GM13977 (cell line): ENCODE measurements at regions not wholly inside any gene's neighbourhood (a gene's known extent, or its start where the extent isn't known, plus 50 kb on each side); places are given as distances from the start of the nearest gene placed in this dataset.

Experiments used
- DNase-seq: peaks from one replicate; pipeline ENCODE4 v3.0.0; 2012; ENCODE audit warnings: low spot score
- in situ Hi-C: fragments of 300-500 bp; cut with MboI; formaldehyde crosslinking; loops from one replicate; pipeline ENCODE4 v1.12.0; 2022; ENCODE audit warnings: low sequenced_read_pairs, low pct_unique_long_range_greater_than_20kb, mixed read lengths, inconsistent platforms; ENCODE audit not compliant: unreplicated experiment
- TF ChIP-seq, protein P1 (sequence below): IDR thresholded peaks from 2 replicates; pipeline ENCODE4 v1.5.1; 2012; ENCODE audit warnings: mild to moderate bottlenecking, control low read depth; ENCODE audit not compliant: insufficient read depth; ENCODE audit errors: extremely low read depth, missing control alignments

DNA sequence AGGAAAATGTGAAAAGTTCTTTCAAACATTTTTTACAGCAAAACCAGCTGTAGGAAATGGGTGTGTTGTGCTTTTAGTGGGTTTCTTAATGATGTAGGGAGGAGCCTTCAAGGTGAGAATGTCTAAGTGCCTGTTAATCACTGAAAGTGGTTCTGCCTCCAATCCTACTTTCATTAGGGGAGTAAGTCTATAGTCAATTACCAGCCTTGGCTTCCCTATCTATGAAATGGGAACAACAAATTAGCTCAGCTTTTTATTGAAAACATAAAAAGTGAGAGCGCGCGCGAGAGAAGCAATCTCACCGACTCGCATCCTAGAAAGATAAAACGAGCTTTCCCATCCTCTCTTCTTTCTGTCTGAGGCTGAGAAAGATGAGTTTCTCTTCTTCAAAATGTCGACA is 140.0 kb upstream of the LHX5 start:
- in situ Hi-C loops = no loop called here
- TF ChIP-seq, protein P1, sequence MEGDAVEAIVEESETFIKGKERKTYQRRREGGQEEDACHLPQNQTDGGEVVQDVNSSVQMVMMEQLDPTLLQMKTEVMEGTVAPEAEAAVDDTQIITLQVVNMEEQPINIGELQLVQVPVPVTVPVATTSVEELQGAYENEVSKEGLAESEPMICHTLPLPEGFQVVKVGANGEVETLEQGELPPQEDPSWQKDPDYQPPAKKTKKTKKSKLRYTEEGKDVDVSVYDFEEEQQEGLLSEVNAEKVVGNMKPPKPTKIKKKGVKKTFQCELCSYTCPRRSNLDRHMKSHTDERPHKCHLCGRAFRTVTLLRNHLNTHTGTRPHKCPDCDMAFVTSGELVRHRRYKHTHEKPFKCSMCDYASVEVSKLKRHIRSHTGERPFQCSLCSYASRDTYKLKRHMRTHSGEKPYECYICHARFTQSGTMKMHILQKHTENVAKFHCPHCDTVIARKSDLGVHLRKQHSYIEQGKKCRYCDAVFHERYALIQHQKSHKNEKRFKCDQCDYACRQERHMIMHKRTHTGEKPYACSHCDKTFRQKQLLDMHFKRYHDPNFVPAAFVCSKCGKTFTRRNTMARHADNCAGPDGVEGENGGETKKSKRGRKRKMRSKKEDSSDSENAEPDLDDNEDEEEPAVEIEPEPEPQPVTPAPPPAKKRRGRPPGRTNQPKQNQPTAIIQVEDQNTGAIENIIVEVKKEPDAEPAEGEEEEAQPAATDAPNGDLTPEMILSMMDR = no peak
- DNase-seq = no peak

DNA sequence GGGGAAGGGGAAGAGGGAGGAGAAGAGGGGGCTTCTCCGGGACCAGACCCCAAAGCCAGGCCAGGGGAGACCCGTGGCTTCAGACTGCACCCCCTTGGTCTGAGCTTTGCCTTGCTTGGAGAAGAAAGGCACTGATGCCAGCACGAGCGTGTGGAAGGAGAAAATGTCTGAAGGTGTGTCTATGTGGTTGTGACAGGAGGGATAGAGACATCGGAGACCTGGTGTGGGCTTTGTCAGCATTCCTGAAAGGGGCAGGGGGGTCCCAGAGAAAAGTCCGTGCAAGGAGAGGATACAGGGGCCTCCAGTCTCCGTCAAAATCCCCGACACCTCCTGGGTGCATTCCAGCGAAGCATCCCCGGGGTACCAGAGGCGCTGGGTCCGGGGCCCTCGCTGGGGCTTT is 139.0 kb upstream of the LHX5 start:
- TF ChIP-seq, protein P1 = no peak
- in situ Hi-C loops = no loop called here
- no peak for DNase-seq

DNA sequence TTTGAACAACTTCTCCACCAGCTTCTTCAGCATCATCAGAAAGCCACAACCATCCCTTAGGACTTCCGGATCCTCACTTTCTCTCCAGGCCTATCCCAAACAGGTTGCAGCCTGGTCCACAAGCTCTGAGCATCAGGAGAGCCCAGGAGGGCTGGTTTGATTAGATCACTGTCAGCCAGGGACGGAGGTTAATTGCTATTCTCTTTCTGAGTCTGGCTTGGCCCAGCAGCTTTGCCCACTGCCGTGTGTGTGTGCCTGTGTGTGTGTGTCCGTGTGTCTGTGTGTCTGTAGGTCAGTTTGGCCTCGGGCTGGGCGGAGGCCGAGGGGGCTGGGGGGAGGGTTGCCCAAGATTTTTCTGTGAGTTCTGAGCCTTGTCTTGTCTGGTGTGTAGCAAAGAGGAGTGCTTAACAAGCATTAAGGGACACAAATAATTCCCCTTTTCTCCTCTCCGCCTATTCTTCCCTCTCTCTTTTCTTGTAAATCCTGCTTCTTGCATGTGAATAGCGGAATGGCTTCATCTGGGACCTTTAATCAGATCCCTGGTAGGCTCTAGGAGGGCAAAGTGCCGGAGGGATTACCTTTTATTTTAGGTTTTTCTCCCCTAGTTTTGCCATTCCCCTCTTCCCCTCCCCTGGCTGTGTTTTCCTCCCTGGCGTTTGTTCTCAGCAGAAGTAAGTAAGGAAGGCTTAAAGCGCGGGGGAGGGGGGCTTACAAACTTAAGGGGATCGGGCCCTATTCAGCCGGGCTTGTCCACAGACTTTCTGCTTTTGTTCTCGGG is 138.2 kb upstream of the LHX5 start:
- TF ChIP-seq, protein P1 = no peak
- no peak for DNase-seq
- in situ Hi-C loops = no loop called here

DNA sequence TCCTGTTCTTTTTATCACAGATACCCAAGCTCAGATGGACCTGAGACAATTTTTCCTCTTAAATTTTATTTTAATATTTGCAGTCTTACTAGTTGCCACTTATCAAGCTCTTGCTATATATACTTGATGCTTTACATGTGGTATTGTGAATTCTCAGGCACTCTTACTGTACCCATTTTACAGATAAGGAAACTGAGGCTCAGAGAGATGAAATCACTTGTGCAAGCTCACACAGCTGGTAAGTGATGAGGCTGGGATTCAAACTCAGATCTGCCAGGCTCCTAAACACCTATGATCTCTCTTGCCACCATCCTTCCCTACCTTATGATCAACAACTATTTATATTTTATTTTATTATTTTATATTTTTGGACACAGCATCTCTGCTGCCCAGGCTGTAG is 133.0 kb upstream of the LHX5 start:
- in situ Hi-C loops = no loop called here
- no peak for DNase-seq
- TF ChIP-seq, protein P1 = no peak

DNA sequence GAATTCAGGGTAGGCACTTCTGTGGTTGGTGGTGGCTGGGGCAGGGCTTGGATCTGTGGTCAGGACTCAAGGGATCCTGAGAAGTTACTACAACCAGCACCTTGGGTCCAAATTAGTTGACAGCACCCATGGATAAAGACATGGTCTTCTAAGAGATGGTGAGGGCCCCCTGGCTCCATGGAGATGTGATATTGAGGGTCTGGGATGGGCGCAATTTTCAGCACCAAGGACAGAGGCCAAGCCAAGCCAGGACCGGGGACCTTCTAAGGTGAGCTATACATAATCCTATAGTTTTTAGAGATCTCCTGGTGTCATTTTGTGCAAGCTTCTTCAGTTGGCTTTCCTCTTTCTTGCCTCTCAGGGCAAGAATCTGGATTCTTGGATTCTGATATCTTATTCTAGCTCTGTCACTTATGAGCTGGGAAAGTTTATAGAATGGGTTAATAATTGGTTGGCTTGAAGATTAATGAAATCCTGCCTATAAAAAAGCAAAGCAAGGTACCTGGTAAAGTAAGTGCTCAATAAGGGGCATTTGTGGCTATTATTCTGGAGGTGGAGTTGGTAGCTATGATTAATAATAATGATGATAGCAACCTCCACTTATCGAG is 130.1 kb upstream of the LHX5 start:
- TF ChIP-seq, protein P1 = no peak
- in situ Hi-C loops = no loop called here
- no peak for DNase-seq

DNA sequence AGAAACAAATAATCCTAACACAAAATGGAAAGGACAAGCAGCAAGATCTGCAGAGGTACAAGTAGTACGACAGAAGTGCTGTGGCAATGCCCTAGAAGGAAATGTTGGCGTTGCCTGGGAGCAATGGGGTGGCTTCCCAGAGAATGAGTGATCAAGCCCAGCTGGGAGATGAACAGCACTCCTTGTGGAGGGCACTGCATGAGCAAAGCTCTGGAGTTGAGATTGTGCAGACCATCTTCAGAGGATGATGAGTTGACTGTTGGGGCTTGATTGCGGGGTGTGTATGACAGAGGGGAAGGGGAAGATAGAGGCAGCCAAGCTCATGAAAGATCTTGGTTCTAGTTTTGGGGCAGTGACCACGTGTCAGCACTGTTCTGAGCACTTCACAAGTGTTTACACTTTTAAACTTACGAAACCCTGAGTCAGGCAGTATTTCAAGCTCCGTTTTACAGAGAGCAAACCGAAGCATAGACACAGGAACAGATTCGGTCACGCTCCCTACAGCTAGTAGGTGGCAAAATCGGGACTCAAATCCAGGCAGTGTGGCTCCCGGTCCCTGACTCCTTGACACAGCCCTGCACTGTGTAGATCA is 127.2 kb upstream of the LHX5 start:
- DNase-seq = no peak
- in situ Hi-C loops = no loop called here
- TF ChIP-seq, protein P1 = no peak
